Stomach smooth muscle (tissue), 2 donors: ENCODE measurements at regions not wholly inside any gene's neighbourhood (a gene's known extent, or its start where the extent isn't known, plus 50 kb on each side); places are given as distances from the start of the nearest gene placed in this dataset.

Experiments
- H3K27ac ChIP-seq: one replicate; pipeline ENCODE4 v1.7.0; 2013; ENCODE audit warnings: mild to moderate bottlenecking, low read length, inconsistent platforms
- H3K27me3 ChIP-seq, 2 donors: one replicate each; pipeline ENCODE4 v1.7.0; 2013; ENCODE audit warnings: low read length in 2 of 2; ENCODE audit not compliant: insufficient read depth in 2 of 2, control insufficient read depth in 1 of 2
- H3K36me3 ChIP-seq, 2 donors: one replicate each; pipeline ENCODE4 v1.7.0; 2013; ENCODE audit warnings: low read length in 2 of 2; ENCODE audit not compliant: control insufficient read depth in 2 of 2, insufficient read depth in 2 of 2
- H3K4me1 ChIP-seq: one replicate; pipeline ENCODE4 v1.7.0; 2013; ENCODE audit warnings: low read length; ENCODE audit not compliant: control insufficient read depth, insufficient read depth
- H3K4me3 ChIP-seq, 2 donors: one replicate each; pipeline ENCODE4 v1.7.0; 2013; ENCODE audit warnings: low read length in 2 of 2
- H3K9ac ChIP-seq, 2 donors: one replicate each; pipeline ENCODE4 v1.7.0; 2013; ENCODE audit warnings: low read length in 2 of 2, mild to moderate bottlenecking in 1 of 2
- H3K9me3 ChIP-seq, 2 donors: one replicate each; pipeline ENCODE4 v1.7.0; 2013; ENCODE audit warnings: low read length in 2 of 2; ENCODE audit not compliant: control insufficient read depth in 2 of 2
- donor health status: healthy.
- donor health status: Pancreatic carcinoma.

- H3K36me3 ChIP-seq, result no peaks in the 10 kb centered on the region
- no peak overlapping the region for H3K4me3 ChIP-seq
- H3K27ac ChIP-seq, result no peak overlapping the region
- no peaks in the 10 kb centered on the region for H3K9me3 ChIP-seq
- H3K27me3 ChIP-seq, result peaks cover 0 to 2% of the 10 kb centered on the region in 2 donors
- H3K4me1 ChIP-seq, result no peaks in the 10 kb centered on the region
- no peak overlapping the region for H3K9ac ChIP-seq
Observed at GRCh38 chr16:85971902-85972638, 73.1 kb downstream of the IRF8 start.

GRCh38 chr16:85974428-85975375 lies 75.7 kb downstream of the IRF8 start:
- Histone ChIP-seq H3K9ac (no peak overlapping the region), H3K36me3 (no peaks in the 10 kb centered on the region), H3K9me3 (no peaks in the 10 kb centered on the region), H3K27me3 (peaks cover 2 to 4% of the 10 kb centered on the region in 2 donors), H3K4me3 (no peak overlapping the region), H3K4me1 (no peaks in the 10 kb centered on the region), H3K27ac (no peak overlapping the region)

GRCh38 chr16:85975451-85975981 lies 76.6 kb downstream of the IRF8 start:
- no peaks in the 10 kb centered on the region for H3K36me3 ChIP-seq
- peaks cover 2 to 4% of the 10 kb centered on the region in 2 donors for H3K27me3 ChIP-seq
- H3K27ac ChIP-seq, result no peak overlapping the region
- H3K9ac ChIP-seq, result no peak overlapping the region
- no peaks in the 10 kb centered on the region for H3K4me1 ChIP-seq
- no peaks in the 10 kb centered on the region for H3K9me3 ChIP-seq
- no peak overlapping the region for H3K4me3 ChIP-seq

- Histone ChIP-seq H3K27me3 (peaks cover 2 to 4% of the 10 kb centered on the region in 2 donors), H3K27ac (no peak overlapping the region), H3K9me3 (no peaks in the 10 kb centered on the region), H3K4me3 (no peak overlapping the region), H3K9ac (no peak overlapping the region), H3K36me3 (no peaks in the 10 kb centered on the region), H3K4me1 (no peaks in the 10 kb centered on the region)
Observed at GRCh38 chr16:85978291-85978775, 79.4 kb downstream of the IRF8 start.

GRCh38 chr16:85978976-85979375 lies 80.0 kb downstream of the IRF8 start:
- no peaks in the 10 kb centered on the region for H3K36me3 ChIP-seq
- H3K4me1 ChIP-seq, result no peaks in the 10 kb centered on the region
- no peak overlapping the region for H3K9ac ChIP-seq
- H3K27ac ChIP-seq, result no peak overlapping the region
- peaks cover 2 to 4% of the 10 kb centered on the region in 2 donors for H3K27me3 ChIP-seq
- no peak overlapping the region for H3K4me3 ChIP-seq
- no peaks in the 10 kb centered on the region for H3K9me3 ChIP-seq

- H3K36me3 ChIP-seq, result no peaks in the 10 kb centered on the region
- H3K27ac ChIP-seq, result no peak overlapping the region
- H3K9me3 ChIP-seq, result no peaks in the 10 kb centered on the region
- H3K4me1 ChIP-seq, result peaks cover 3% of the 10 kb centered on the region
- H3K27me3 ChIP-seq, result peaks cover 4% of the 10 kb centered on the region in 2 donors
- no peak overlapping the region for H3K9ac ChIP-seq
- H3K4me3 ChIP-seq, result no peak overlapping the region
Observed at GRCh38 chr16:85979605-85980004, 80.6 kb downstream of the IRF8 start.

GRCh38 chr16:85980686-85981085 lies 81.7 kb downstream of the IRF8 start:
- Histone ChIP-seq H3K9ac (no peak overlapping the region), H3K4me3 (no peak overlapping the region), H3K4me1 (peaks cover 3% of the 10 kb centered on the region), H3K9me3 (no peaks in the 10 kb centered on the region), H3K36me3 (no peaks in the 10 kb centered on the region), H3K27ac (no peak overlapping the region), H3K27me3 (peaks cover 4% of the 10 kb centered on the region in 2 donors)

- H3K27me3 ChIP-seq, result peaks cover 4% of the 10 kb centered on the region in 2 donors
Observed at GRCh38 chr16:85981826-85982562, 83.0 kb downstream of the IRF8 start.

GRCh38 chr16:85982563-85982939 lies 83.6 kb downstream of the IRF8 start:
- peaks cover 4 to 6% of the 10 kb centered on the region in 2 donors for H3K27me3 ChIP-seq
- H3K4me3 ChIP-seq, result no peak overlapping the region
- H3K9ac ChIP-seq, result no peak overlapping the region
- no peaks in the 10 kb centered on the region for H3K9me3 ChIP-seq
- no peak overlapping the region for H3K27ac ChIP-seq
- no peaks in the 10 kb centered on the region for H3K36me3 ChIP-seq
- peaks cover 6% of the 10 kb centered on the region for H3K4me1 ChIP-seq

More at GRCh38 chr16:85981826-85982562, 83.0 kb downstream of the IRF8 start:
- H3K36me3 ChIP-seq, result no peaks in the 10 kb centered on the region
- no peak overlapping the region for H3K27ac ChIP-seq
- H3K4me1 ChIP-seq, result peaks cover 3% of the 10 kb centered on the region
- no peak overlapping the region for H3K9ac ChIP-seq
- no peaks in the 10 kb centered on the region for H3K9me3 ChIP-seq
- no peak overlapping the region for H3K4me3 ChIP-seq

GRCh38 chr16:85983064-85983463 lies 84.1 kb downstream of the IRF8 start:
- Histone ChIP-seq H3K27me3 (peaks cover 6 to 7% of the 10 kb centered on the region in 2 donors), H3K9ac (no peak overlapping the region), H3K4me1 (peaks cover 6% of the 10 kb centered on the region), H3K27ac (no peak overlapping the region), H3K36me3 (no peaks in the 10 kb centered on the region), H3K4me3 (no peak overlapping the region), H3K9me3 (no peaks in the 10 kb centered on the region)
